ENCODE measurements at regions not wholly inside any gene's neighbourhood (a gene's known extent, or its start where the extent isn't known, plus 50 kb on each side); places are given as distances from the start of the nearest gene placed in this dataset.

DNA sequence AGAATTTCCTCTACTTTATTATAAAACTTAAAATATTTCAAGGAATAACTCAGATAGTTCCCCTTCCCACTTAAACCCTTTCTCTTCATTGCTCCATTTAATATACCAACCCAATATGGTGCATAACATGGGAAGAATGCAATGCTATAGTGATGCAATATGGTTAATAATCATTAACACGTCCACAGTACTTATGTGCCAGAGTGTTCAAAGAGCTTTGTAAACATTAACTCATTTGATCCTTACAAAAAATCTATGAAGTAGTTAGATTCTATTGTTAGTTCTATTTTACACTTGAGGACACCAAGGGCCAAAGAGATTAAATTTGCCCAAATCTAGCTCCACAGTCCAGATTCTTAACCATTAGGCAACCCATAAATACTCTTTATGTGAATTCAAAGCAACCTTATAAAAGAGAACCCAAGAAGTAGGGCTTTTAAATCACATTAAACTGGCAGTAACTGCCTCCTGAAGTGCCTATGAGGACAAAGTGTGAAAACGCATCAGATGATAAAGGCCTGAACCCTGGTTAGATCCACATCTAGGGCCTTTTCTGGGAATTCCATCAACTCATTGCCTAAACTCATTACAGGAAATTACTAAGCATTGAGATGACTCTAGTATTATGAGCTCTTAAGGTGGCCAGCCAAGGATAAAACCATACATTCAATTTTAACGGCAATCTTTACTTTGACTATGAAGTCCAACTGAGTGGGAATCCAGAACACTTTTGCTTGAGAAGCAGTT lies 94.3 kb downstream of the AREG start:
- Histone ChIP-seq H3K79me2 (ENCODE audit: low read length) (no peaks in the 10 kb centered on the region), H3K9me2 (replicated peaks; ENCODE audit: insufficient read depth, low read length) (no peaks in the 10 kb centered on the region), H3K4me3 (ENCODE audit: low read length) (no peak overlapping the region), H4K20me1 (ENCODE audit: insufficient read depth, low read depth, low read length) (no peaks in the 10 kb centered on the region), H2AFZ (ENCODE audit: low read length) (no peak overlapping the region), H3K4me1 (ENCODE audit: low read length) (peaks cover 3% of the 10 kb centered on the region), H3K36me3 (ENCODE audit: insufficient read depth, low read length) (no peaks in the 10 kb centered on the region), H3K27ac (ENCODE audit: low read length) (no peak overlapping the region), H3K4me2 (ENCODE audit: low read depth, low read length, poor library complexity, severe bottlenecking) (no peak overlapping the region), H3K9me3 (ENCODE audit: low read length) (no peaks in the 10 kb centered on the region), H3K9ac (ENCODE audit: low read length) (no peak overlapping the region), H3K27me3 (ENCODE audit: low read length) (no peaks in the 10 kb centered on the region)
- DNase-seq, result no peak

GRCh38 chr4:74540193-74540592 lies 95.3 kb downstream of the AREG start:
- Histone ChIP-seq H4K20me1 (ENCODE audit: insufficient read depth, low read depth, low read length) (no peaks in the 10 kb centered on the region), H3K36me3 (ENCODE audit: insufficient read depth, low read length) (no peaks in the 10 kb centered on the region), H3K4me3 (ENCODE audit: low read length) (no peak overlapping the region), H3K79me2 (ENCODE audit: low read length) (no peaks in the 10 kb centered on the region), H2AFZ (ENCODE audit: low read length) (no peak overlapping the region), H3K4me1 (ENCODE audit: low read length) (peaks cover 3% of the 10 kb centered on the region), H3K27me3 (ENCODE audit: low read length) (no peaks in the 10 kb centered on the region), H3K27ac (ENCODE audit: low read length) (no peak overlapping the region), H3K4me2 (ENCODE audit: low read depth, low read length, poor library complexity, severe bottlenecking) (no peak overlapping the region), H3K9me3 (ENCODE audit: low read length) (no peaks in the 10 kb centered on the region), H3K9ac (ENCODE audit: low read length) (no peak overlapping the region), H3K9me2 (replicated peaks; ENCODE audit: insufficient read depth, low read length) (no peaks in the 10 kb centered on the region)
- no peak for DNase-seq

- DNase-seq, result no peak
- Histone ChIP-seq H3K79me2 (ENCODE audit: low read length) (no peaks in the 10 kb centered on the region), H3K4me3 (ENCODE audit: low read length) (no peak overlapping the region), H3K9ac (ENCODE audit: low read length) (no peak overlapping the region), H3K4me2 (ENCODE audit: low read depth, low read length, poor library complexity, severe bottlenecking) (no peak overlapping the region), H3K9me2 (replicated peaks; ENCODE audit: insufficient read depth, low read length) (no peaks in the 10 kb centered on the region), H3K4me1 (ENCODE audit: low read length) (peaks cover 3% of the 10 kb centered on the region), H3K27me3 (ENCODE audit: low read length) (no peaks in the 10 kb centered on the region), H2AFZ (ENCODE audit: low read length) (no peak overlapping the region), H4K20me1 (ENCODE audit: insufficient read depth, low read depth, low read length) (no peaks in the 10 kb centered on the region), H3K36me3 (ENCODE audit: insufficient read depth, low read length) (no peaks in the 10 kb centered on the region), H3K9me3 (ENCODE audit: low read length) (no peaks in the 10 kb centered on the region), H3K27ac (ENCODE audit: low read length) (no peak overlapping the region)
Measured at GRCh38 chr4:74541667-74542066, 96.7 kb downstream of the AREG start.

DNA sequence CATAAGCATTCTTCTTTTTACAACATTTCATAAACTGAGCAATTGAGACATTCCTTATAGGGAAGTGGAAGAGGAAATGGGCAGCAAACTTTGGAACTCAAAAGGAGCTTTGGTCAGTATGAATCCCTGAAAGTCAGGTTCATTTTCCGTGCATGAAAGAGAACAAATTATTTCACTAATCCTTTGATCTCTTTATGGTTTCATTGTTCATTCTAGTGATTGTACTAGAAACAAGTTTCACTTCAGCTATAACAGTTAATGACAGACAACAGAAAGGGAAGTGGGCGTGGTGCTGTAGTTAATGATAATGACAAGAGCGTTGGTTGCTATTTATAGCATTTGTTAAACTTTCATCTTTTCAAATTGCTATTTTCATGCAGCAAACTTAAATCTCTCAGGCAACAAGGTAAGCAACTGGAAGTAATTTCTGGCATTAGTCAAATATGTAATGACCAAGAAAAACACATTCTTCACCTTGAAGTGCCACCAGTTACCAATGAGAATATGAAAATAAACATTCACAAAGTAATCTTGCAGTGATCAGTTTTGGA lies 98.4 kb downstream of the AREG start:
- Histone ChIP-seq H3K27ac (ENCODE audit: low read length) (no peak overlapping the region), H3K4me2 (ENCODE audit: low read depth, low read length, poor library complexity, severe bottlenecking) (no peak overlapping the region), H3K4me3 (ENCODE audit: low read length) (no peak overlapping the region), H4K20me1 (ENCODE audit: insufficient read depth, low read depth, low read length) (no peaks in the 10 kb centered on the region), H3K36me3 (ENCODE audit: insufficient read depth, low read length) (no peaks in the 10 kb centered on the region), H3K4me1 (ENCODE audit: low read length) (peaks cover 3% of the 10 kb centered on the region), H3K27me3 (ENCODE audit: low read length) (peaks cover 3% of the 10 kb centered on the region; the same call in 1 of the 2 replicates), H3K9me3 (ENCODE audit: low read length) (no peaks in the 10 kb centered on the region), H2AFZ (ENCODE audit: low read length) (no peak overlapping the region), H3K9me2 (replicated peaks; ENCODE audit: insufficient read depth, low read length) (no peaks in the 10 kb centered on the region), H3K79me2 (ENCODE audit: low read length) (no peaks in the 10 kb centered on the region), H3K9ac (ENCODE audit: low read length) (no peak overlapping the region)
- peak; percentile 58 for DNase-seq

DNA sequence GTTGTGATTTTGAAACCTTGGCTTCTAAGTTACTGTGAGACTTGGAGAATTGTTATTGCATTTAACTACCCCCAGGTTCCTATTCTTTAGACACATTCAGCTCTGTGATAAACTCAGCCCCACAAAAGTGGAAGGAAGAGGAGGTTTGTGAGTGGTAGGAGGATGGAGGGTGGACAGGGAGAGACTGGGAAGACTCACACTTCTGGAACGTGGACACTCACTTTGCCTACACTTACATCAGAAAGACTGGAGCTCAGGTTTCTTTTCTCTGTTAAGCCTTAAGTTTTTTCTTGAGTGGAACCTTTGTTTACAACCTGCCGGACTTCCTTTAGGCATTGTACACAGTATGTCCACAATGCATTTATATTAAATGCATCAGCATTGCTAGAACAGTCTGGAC lies 99.0 kb downstream of the AREG start:
- H3K9ac ChIP-seq (ENCODE audit: low read length), result no peak overlapping the region
- H3K36me3 ChIP-seq (ENCODE audit: insufficient read depth, low read length), result no peaks in the 10 kb centered on the region
- H3K9me2 ChIP-seq (replicated peaks; ENCODE audit: insufficient read depth, low read length), result no peaks in the 10 kb centered on the region
- no peaks in the 10 kb centered on the region for H3K9me3 ChIP-seq (ENCODE audit: low read length)
- H3K27me3 ChIP-seq (ENCODE audit: low read length), result peaks cover 3% of the 10 kb centered on the region; the same call in 1 of the 2 replicates
- H3K79me2 ChIP-seq (ENCODE audit: low read length), result no peaks in the 10 kb centered on the region
- H3K4me2 ChIP-seq (ENCODE audit: low read depth, low read length, poor library complexity, severe bottlenecking), result no peak overlapping the region
- H3K4me3 ChIP-seq (ENCODE audit: low read length), result no peak overlapping the region
- no peaks in the 10 kb centered on the region for H4K20me1 ChIP-seq (ENCODE audit: insufficient read depth, low read depth, low read length)
- peaks cover 3% of the 10 kb centered on the region for H3K4me1 ChIP-seq (ENCODE audit: low read length)
- no peak overlapping the region for H3K27ac ChIP-seq (ENCODE audit: low read length)
- no peak for DNase-seq
- H2AFZ ChIP-seq (ENCODE audit: low read length), result no peak overlapping the region

- Histone ChIP-seq H2AFZ (ENCODE audit: low read length) (no peak overlapping the region), H3K4me2 (ENCODE audit: low read depth, low read length, poor library complexity, severe bottlenecking) (no peak overlapping the region), H3K9ac (ENCODE audit: low read length) (no peak overlapping the region)
Measured at GRCh38 chr4:74544655-74545361, 99.9 kb downstream of the AREG start.

DNA sequence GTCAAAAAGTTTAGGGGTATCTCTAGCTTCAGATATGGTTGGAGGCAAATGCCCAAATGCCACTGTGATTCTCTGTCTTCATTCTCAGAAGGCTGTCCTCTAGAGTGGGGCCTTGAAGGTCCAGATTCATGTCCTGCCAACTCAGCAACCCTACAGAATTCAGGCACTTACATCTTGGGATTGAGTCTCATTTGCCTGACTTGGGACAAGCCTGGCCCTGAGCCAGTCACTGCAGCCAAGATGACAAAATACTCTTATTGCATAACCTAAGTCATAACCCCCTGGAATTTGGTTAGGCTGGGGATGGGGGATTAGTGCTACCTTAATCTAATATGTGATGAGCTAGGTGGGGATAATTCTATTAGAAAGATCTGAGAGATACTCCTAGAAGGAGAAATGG lies 100.5 kb downstream of the AREG start:
- peaks cover 3% of the 10 kb centered on the region for H3K4me1 ChIP-seq (ENCODE audit: low read length)
- no peak overlapping the region for H3K4me2 ChIP-seq (ENCODE audit: low read depth, low read length, poor library complexity, severe bottlenecking)
- no peaks in the 10 kb centered on the region for H3K9me3 ChIP-seq (ENCODE audit: low read length)
- no peaks in the 10 kb centered on the region for H3K36me3 ChIP-seq (ENCODE audit: insufficient read depth, low read length)
- H4K20me1 ChIP-seq (ENCODE audit: insufficient read depth, low read depth, low read length), result no peaks in the 10 kb centered on the region
- H3K9ac ChIP-seq (ENCODE audit: low read length), result no peak overlapping the region
- no peaks in the 10 kb centered on the region for H3K79me2 ChIP-seq (ENCODE audit: low read length)
- DNase-seq, result no peak
- H3K9me2 ChIP-seq (replicated peaks; ENCODE audit: insufficient read depth, low read length), result no peaks in the 10 kb centered on the region
- no peak overlapping the region for H3K27ac ChIP-seq (ENCODE audit: low read length)
- H3K4me3 ChIP-seq (ENCODE audit: low read length), result no peak overlapping the region
- H2AFZ ChIP-seq (ENCODE audit: low read length), result no peak overlapping the region
- H3K27me3 ChIP-seq (ENCODE audit: low read length), result peaks cover 3% of the 10 kb centered on the region; the same call in 1 of the 2 replicates

More at GRCh38 chr4:74544655-74545361, 99.9 kb downstream of the AREG start:
- H3K79me2 ChIP-seq (ENCODE audit: low read length), result no peaks in the 10 kb centered on the region
- H3K27me3 ChIP-seq (ENCODE audit: low read length), result peaks cover 3% of the 10 kb centered on the region; the same call in 1 of the 2 replicates
- H3K36me3 ChIP-seq (ENCODE audit: insufficient read depth, low read length), result no peaks in the 10 kb centered on the region
- H3K4me1 ChIP-seq (ENCODE audit: low read length), result peaks cover 3% of the 10 kb centered on the region
- H3K9me3 ChIP-seq (ENCODE audit: low read length), result no peaks in the 10 kb centered on the region
- no peak for DNase-seq
- no peak overlapping the region for H3K27ac ChIP-seq (ENCODE audit: low read length)
- H3K9me2 ChIP-seq (replicated peaks; ENCODE audit: insufficient read depth, low read length), result no peaks in the 10 kb centered on the region
- H4K20me1 ChIP-seq (ENCODE audit: insufficient read depth, low read depth, low read length), result no peaks in the 10 kb centered on the region
- no peak overlapping the region for H3K4me3 ChIP-seq (ENCODE audit: low read length)

DNA sequence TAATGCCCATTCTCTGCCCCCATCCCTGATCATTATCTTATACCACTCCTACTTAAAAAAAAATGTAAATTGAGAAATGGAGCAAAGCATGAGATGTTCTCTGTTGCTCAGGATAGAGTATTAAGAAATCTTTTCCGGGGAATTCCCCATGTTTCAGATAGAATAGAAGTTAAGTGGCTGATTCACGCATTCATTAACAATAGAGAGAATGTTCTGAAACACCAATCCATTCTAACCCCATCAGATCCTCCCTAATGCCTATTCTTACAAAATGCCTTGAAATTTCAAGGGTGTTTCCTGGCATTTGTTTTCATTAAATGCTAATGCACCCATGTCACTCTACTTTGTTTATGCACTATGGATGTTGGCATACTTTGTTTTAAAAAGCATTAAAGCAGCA lies 101.1 kb downstream of the AREG start:
- no peaks in the 10 kb centered on the region for H3K9me2 ChIP-seq (replicated peaks; ENCODE audit: insufficient read depth, low read length)
- H3K4me1 ChIP-seq (ENCODE audit: low read length), result peaks cover 3% of the 10 kb centered on the region
- H3K9me3 ChIP-seq (ENCODE audit: low read length), result no peaks in the 10 kb centered on the region
- no peaks in the 10 kb centered on the region for H4K20me1 ChIP-seq (ENCODE audit: insufficient read depth, low read depth, low read length)
- H2AFZ ChIP-seq (ENCODE audit: low read length), result no peak overlapping the region
- DNase-seq, result no peak
- H3K9ac ChIP-seq (ENCODE audit: low read length), result no peak overlapping the region
- no peaks in the 10 kb centered on the region for H3K79me2 ChIP-seq (ENCODE audit: low read length)
- H3K27ac ChIP-seq (ENCODE audit: low read length), result no peak overlapping the region
- H3K27me3 ChIP-seq (ENCODE audit: low read length), result peaks cover 3% of the 10 kb centered on the region; the same call in 1 of the 2 replicates
- H3K4me2 ChIP-seq (ENCODE audit: low read depth, low read length, poor library complexity, severe bottlenecking), result no peak overlapping the region
- no peaks in the 10 kb centered on the region for H3K36me3 ChIP-seq (ENCODE audit: insufficient read depth, low read length)
- no peak overlapping the region for H3K4me3 ChIP-seq (ENCODE audit: low read length)

All from Karpas-422 (cell line).